GM12878 (cell line): ENCODE measurements at regions not wholly inside any gene's neighbourhood (a gene's known extent, or its start where the extent isn't known, plus 50 kb on each side); places are given as distances from the start of the nearest gene placed in this dataset.

Experiments used
- ATAC-seq: fragments of 200-7000 bp; cut with Tn5 transposase; 3 replicates; pipeline ENCODE4 v1.9.1; 2020; ENCODE audit warnings: mild to moderate bottlenecking, moderate library complexity
- BruUV-seq: library from RNA; stranded (reverse); fragments of 400-500 nt; replicated peaks from 2 replicates; lab custom pipeline; 2021; lab: Mats Ljungman, UMichigan
- CTCF ChIA-PET: fragments of 300-600 bp; sonication (Branson Sonifier 250); formaldehyde crosslinking; extraction: SDS; loops from one replicate; lab custom pipeline; 2021; ENCODE audit warnings: inconsistent platforms; lab: Yijun Ruan, JAX
- POLR2A ChIA-PET: fragments of 350-600 bp; formaldehyde crosslinking; extraction: SDS; loops from one replicate; lab custom pipeline; 2021; ENCODE audit warnings: inconsistent platforms; lab: Charles Lee
- RAD21 ChIA-PET: fragments of 300-600 bp; sonication (Branson Sonifier 250); formaldehyde crosslinking; loops from one replicate; lab custom pipeline; 2023; ENCODE audit warnings: antibody characterized with exemption; ENCODE audit not compliant: unreplicated experiment; lab: Charles Lee
- SMC1A ChIA-PET: fragments of 300-600 bp; sonication (Branson Sonifier 250); formaldehyde crosslinking; loops from one replicate; lab custom pipeline; 2023; ENCODE audit not compliant: unreplicated experiment, uncharacterized antibody; lab: Charles Lee
- DNase-seq: peaks from one replicate; pipeline ENCODE4 v3.0.0-alpha.2; 2011; ENCODE audit warnings: low read depth, low spot score
- FAIRE-seq: peaks from 3 replicates; lab custom pipeline; 2011; peaks lifted over from hg19 to GRCh38; lab: Jason Lieb, UNC
- H2AFZ ChIP-seq: 2 replicates; pipeline ENCODE4 v1.6.0; 2011; ENCODE audit warnings: low read depth, low read length, control low read depth; ENCODE audit not compliant: control insufficient read depth
- H3K27ac ChIP-seq: 2 replicates; pipeline ENCODE4 v1.5.1; 2011; ENCODE audit warnings: control low read depth; ENCODE audit not compliant: control insufficient read depth, insufficient read depth
- H3K27me3 ChIP-seq, 2 experiments: replicated peaks in 1 of 2; 2 replicates each; pipeline versions ENCODE4 v1.6.0 to v1.6.1; 2011; ENCODE audit warnings: low read length in 1 of 2; ENCODE audit not compliant: control insufficient read depth in 2 of 2, insufficient read depth in 2 of 2
- H3K36me3 ChIP-seq, 2 experiments: 2 replicates each; pipeline ENCODE4 v1.5.1; 2011; ENCODE audit warnings: low read length in 1 of 2; ENCODE audit not compliant: control insufficient read depth in 2 of 2, insufficient read depth in 2 of 2
- H3K4me1 ChIP-seq: 2 replicates; pipeline ENCODE4 v1.6.1; 2011; ENCODE audit warnings: mild to moderate bottlenecking, low read length, moderate library complexity, mixed read lengths; ENCODE audit not compliant: control insufficient read depth, insufficient read depth
- H3K4me2 ChIP-seq: 2 replicates; pipeline ENCODE4 v1.6.0; 2011; ENCODE audit warnings: control low read depth; ENCODE audit not compliant: control insufficient read depth, insufficient read depth
- H3K4me3 ChIP-seq: fragments of 200-600 bp; sonication (generic); 2 replicates; pipeline ENCODE4 v1.5.1; 2016
- H3K79me2 ChIP-seq: 2 replicates; pipeline ENCODE4 v1.6.0; 2011; ENCODE audit warnings: low read length; ENCODE audit not compliant: control insufficient read depth, insufficient read depth
- H3K9ac ChIP-seq: 2 replicates; pipeline ENCODE4 v1.8.0; 2011; ENCODE audit warnings: low read length, control low read depth, mixed read lengths; ENCODE audit not compliant: control insufficient read depth, insufficient read depth
- H3K9me3 ChIP-seq: replicated peaks from 3 replicates; pipeline ENCODE4 v1.5.1; 2011; ENCODE audit warnings: mild to moderate bottlenecking, low read length; ENCODE audit not compliant: control insufficient read depth, insufficient read depth
- H4K20me1 ChIP-seq: 2 replicates; pipeline ENCODE4 v1.6.0; 2011; ENCODE audit not compliant: control insufficient read depth, insufficient read depth
- BCLAF1 ChIP-seq: fragments of 450-650 bp; IDR thresholded peaks from 2 replicates; pipeline ENCODE4 v1.6.1; 2017; ENCODE audit warnings: antibody characterized with exemption, mild to moderate bottlenecking, moderate library complexity
- BRCA1 ChIP-seq: IDR thresholded peaks from 2 replicates; pipeline ENCODE4 v1.6.1; 2011; ENCODE audit warnings: low read depth, low read length, improper control_type of control experiment
- CUX1 ChIP-seq: IDR thresholded peaks from 2 replicates; pipeline ENCODE4 v1.6.1; 2012; ENCODE audit warnings: improper control_type of control experiment, low read depth, low read length; ENCODE audit not compliant: insufficient replicate concordance
- E2F4 ChIP-seq: IDR thresholded peaks from 2 replicates; pipeline ENCODE4 v1.6.1; 2012; ENCODE audit warnings: low read depth, low read length, improper control_type of control experiment
- E2F8 ChIP-seq: fragments of 450-650 bp; IDR thresholded peaks from 2 replicates; pipeline ENCODE4 v1.6.1; 2018; ENCODE audit warnings: mild to moderate bottlenecking, low read depth, moderate library complexity; ENCODE audit not compliant: partially characterized antibody
- EZH2 ChIP-seq: IDR thresholded peaks from 2 replicates; pipeline ENCODE4 v1.6.1; 2012; ENCODE audit warnings: low read depth, mild to moderate bottlenecking, control low read depth, inconsistent platforms, low read length, borderline replicate concordance; ENCODE audit not compliant: control insufficient read depth
- FOXK2 ChIP-seq: fragments of 450-650 bp; IDR thresholded peaks from 2 replicates; pipeline ENCODE4 v1.6.1; 2017; ENCODE audit warnings: mild to moderate bottlenecking, moderate library complexity
- HDGF ChIP-seq: fragments of 450-650 bp; IDR thresholded peaks from 2 replicates; pipeline ENCODE4 v1.6.1; 2016; ENCODE audit warnings: antibody characterized with exemption
- MTA3 ChIP-seq: IDR thresholded peaks from 2 replicates; pipeline ENCODE4 v1.6.1; 2012; ENCODE audit warnings: low read length, inconsistent platforms, borderline replicate concordance
- PAX8 ChIP-seq: fragments of 450-650 bp; IDR thresholded peaks from 2 replicates; pipeline ENCODE4 v1.6.1; 2017; ENCODE audit warnings: mild to moderate bottlenecking, moderate library complexity
- RB1 ChIP-seq: fragments of 450-650 bp; formaldehyde crosslinking; IDR thresholded peaks from 2 replicates; pipeline ENCODE4 v1.6.1; 2017; ENCODE audit warnings: mild to moderate bottlenecking, borderline replicate concordance
- ZNF274 ChIP-seq: IDR thresholded peaks from one replicate; pipeline ENCODE4 v1.8.0; 2011; ENCODE audit not compliant: insufficient read length, insufficient read depth
- ZNF622 ChIP-seq: fragments of 450-650 bp; IDR thresholded peaks from 2 replicates; pipeline ENCODE4 v1.6.1; 2017; ENCODE audit warnings: mild to moderate bottlenecking, inconsistent platforms
- WGBS: methylation state at CpG from one replicate; pipeline ENCODE4 v1.1.6; 2016; ENCODE audit warnings: low lambda C conversion rate; ENCODE audit not compliant: insufficient replicate concordance, insufficient coverage; ENCODE audit errors: missing lambda C conversion rate; 5-methylcytosine and 5-hydroxymethylcytosine counted together
- in situ Hi-C: fragments of 300-500 bp; cut with MboI; formaldehyde crosslinking; loops from 9 replicates; pipeline ENCODE4 v1.14.3; 2018; ENCODE audit warnings: mixed read lengths
- intact Hi-C: fragments of 100-400 bp; cut with micrococcal nuclease; formaldehyde crosslinking; loops from one replicate; pipeline ENCODE4 v1.14.2; 2022; ENCODE audit not compliant: unreplicated experiment

- no TSS peak for BruUV-seq
- RAD21 ChIA-PET, result interaction anchor here (1.0 kb wide), 1 partner anchor 32 kb away, joined by 3 read pairs; no protein-coding TSS in a partner anchor
- no peak overlapping the region for H3K4me2 ChIP-seq
- TF ChIP-seq MTA3, result no peak
- no peak for TF ChIP-seq RB1
- no peak for TF ChIP-seq FOXK2
- TF ChIP-seq ZNF274, result no peak
- TF ChIP-seq BRCA1, result no peak
- TF ChIP-seq E2F8, result no peak
- TF ChIP-seq BCLAF1, result no peak
- no peak for TF ChIP-seq E2F4
- no peak for TF ChIP-seq EZH2
- no peak for TF ChIP-seq HDGF
- no peak for TF ChIP-seq PAX8
- no peak for TF ChIP-seq CUX1
- no peak for TF ChIP-seq ZNF622
Observed at GRCh38 chrX:39508300-39508692, 589.5 kb downstream of the BCOR start.

More at GRCh38 chrX:39508300-39508692, 589.5 kb downstream of the BCOR start:
- ChIA-PET POLR2A (no interaction called here), CTCF (no interaction called here), SMC1A (interaction anchor here (0.9 kb wide), 1 partner anchor 250 kb away, joined by 3 read pairs; no protein-coding TSS in a partner anchor)
- Histone ChIP-seq H3K79me2 (no peaks in the 10 kb centered on the region), H3K36me3 (no peaks in the 10 kb centered on the region), H3K4me3 (no peak overlapping the region), H3K27ac (no peak overlapping the region), H2AFZ (no peak overlapping the region), H3K27me3 (no peaks in the 10 kb centered on the region), H4K20me1 (no peaks in the 10 kb centered on the region), H3K9me3 (peaks cover 5% of the 10 kb centered on the region; the same call in 1 of the 3 replicates), H3K9ac (no peak overlapping the region), H3K4me1 (no peaks in the 10 kb centered on the region)
- in situ Hi-C loops, result no loop called here
- ATAC-seq (no peak), FAIRE-seq (no peak), DNase-seq (no peak)
- 11% methylated on average over 4 of the region's 4 CpGs for WGBS
- intact Hi-C loops, result no loop called here
